ENCODE measurements at regions not wholly inside any gene's neighbourhood (a gene's known extent, or its start where the extent isn't known, plus 50 kb on each side); places are given as distances from the start of the nearest gene placed in this dataset.

DNA sequence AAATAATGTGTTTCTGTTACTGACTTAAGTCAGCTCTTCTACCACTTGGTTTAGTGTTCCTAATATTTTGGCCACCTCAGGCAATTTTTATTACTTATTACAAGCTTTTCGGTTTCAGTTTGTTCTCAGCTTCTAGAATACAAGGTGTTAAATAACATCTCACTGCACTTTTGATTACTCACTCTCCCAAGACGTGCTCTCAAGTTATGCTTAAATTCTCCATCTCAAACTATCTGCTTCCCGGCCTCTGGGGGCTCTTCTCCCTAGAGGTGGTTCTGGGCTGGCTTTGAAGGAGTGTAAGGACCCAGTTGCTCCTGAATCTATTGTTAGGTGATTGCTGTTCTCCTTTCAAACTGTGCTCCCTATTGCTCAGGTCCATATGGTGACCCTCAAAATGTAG lies 193.9 kb upstream of the DDHD1 start:
- Histone ChIP-seq H3K4me1 (no peaks in the 10 kb centered on the region), H3K27me3 (no peaks in the 10 kb centered on the region), H3K4me3 (no peak overlapping the region), H3K9me3 (no peaks in the 10 kb centered on the region), H3K36me3 (no peaks in the 10 kb centered on the region), H3K27ac (no peak overlapping the region)
- TF ChIP-seq, protein P1, sequence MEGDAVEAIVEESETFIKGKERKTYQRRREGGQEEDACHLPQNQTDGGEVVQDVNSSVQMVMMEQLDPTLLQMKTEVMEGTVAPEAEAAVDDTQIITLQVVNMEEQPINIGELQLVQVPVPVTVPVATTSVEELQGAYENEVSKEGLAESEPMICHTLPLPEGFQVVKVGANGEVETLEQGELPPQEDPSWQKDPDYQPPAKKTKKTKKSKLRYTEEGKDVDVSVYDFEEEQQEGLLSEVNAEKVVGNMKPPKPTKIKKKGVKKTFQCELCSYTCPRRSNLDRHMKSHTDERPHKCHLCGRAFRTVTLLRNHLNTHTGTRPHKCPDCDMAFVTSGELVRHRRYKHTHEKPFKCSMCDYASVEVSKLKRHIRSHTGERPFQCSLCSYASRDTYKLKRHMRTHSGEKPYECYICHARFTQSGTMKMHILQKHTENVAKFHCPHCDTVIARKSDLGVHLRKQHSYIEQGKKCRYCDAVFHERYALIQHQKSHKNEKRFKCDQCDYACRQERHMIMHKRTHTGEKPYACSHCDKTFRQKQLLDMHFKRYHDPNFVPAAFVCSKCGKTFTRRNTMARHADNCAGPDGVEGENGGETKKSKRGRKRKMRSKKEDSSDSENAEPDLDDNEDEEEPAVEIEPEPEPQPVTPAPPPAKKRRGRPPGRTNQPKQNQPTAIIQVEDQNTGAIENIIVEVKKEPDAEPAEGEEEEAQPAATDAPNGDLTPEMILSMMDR (IDR thresholded peaks at IDR 0.05): no peak
- TF ChIP-seq POLR2AphosphoS5 (IDR thresholded peaks at IDR 0.05): no peak
- TF ChIP-seq EP300 (IDR thresholded peaks at IDR 0.05): no peak
- no peak for TF ChIP-seq POLR2A (IDR thresholded peaks at IDR 0.05)
- no peak for DNase-seq
- intact Hi-C loops (cut with DNase I): no loop called here
- 76 to 82% methylated on average over 3 of the region's 3 CpGs for WGBS, 2 donors

DNA sequence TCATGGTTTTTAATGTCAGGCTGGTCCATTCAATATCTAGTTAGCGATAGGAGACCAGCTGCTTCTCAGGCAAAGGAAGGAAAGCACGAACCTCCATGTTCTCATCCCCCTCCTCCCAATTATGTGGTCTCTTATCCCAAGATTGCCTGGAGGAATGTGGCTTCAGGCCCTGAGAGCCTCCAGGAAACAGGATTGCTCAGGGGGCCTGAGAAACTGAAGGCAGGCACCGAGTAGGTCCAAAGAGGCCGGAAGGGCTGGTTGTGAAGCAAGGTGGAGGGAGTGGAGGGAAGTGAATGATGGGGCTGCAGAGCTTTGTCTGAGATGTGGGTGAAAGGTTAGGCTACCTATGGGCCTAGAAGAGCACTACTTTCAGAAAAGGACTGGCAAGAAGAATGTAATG lies 188.2 kb upstream of the DDHD1 start:
- Histone ChIP-seq H3K4me1 (no peaks in the 10 kb centered on the region), H3K36me3 (no peaks in the 10 kb centered on the region), H3K4me3 (no peak overlapping the region), H3K27me3 (no peaks in the 10 kb centered on the region), H3K27ac (no peak overlapping the region), H3K9me3 (no peaks in the 10 kb centered on the region)
- intact Hi-C loops (cut with DNase I): no loop called here
- DNase-seq: no peak
- 81 to 93% methylated on average over 4 of the region's 4 CpGs for WGBS, 2 donors
- TF ChIP-seq POLR2A (IDR thresholded peaks at IDR 0.05): no peak
- no peak for TF ChIP-seq POLR2AphosphoS5 (IDR thresholded peaks at IDR 0.05)
- TF ChIP-seq, protein P1 (IDR thresholded peaks at IDR 0.05): no peak
- TF ChIP-seq EP300 (IDR thresholded peaks at IDR 0.05): no peak

DNA sequence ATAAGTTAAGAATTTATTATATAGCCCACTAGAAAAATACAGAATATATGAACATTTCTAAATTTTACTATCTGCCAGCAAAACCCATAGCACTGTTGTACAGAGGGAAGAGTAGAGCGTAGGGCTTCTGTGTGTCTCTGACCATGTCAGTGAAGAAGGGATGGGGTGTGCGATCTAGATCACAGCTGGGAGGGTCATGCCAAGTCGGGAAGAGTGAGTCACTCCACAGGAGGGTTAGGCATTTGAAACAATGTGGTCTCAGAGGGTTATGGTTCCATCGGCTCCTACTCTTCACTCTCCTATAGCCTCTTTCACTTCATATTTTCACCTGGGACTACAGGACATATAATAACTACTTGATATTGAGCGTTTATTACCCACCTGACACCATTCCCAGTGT lies 185.1 kb upstream of the DDHD1 start:
- Histone ChIP-seq H3K27ac (no peak overlapping the region), H3K4me3 (no peak overlapping the region), H3K27me3 (no peaks in the 10 kb centered on the region), H3K4me1 (no peaks in the 10 kb centered on the region), H3K36me3 (no peaks in the 10 kb centered on the region), H3K9me3 (no peaks in the 10 kb centered on the region)
- intact Hi-C loops (cut with DNase I): no loop called here
- DNase-seq: no peak
- WGBS, 2 donors: 87 to 90% methylated on average over 5 of the region's 5 CpGs
- TF ChIP-seq POLR2A (IDR thresholded peaks at IDR 0.05) (no peak), EP300 (IDR thresholded peaks at IDR 0.05) (no peak), POLR2AphosphoS5 (IDR thresholded peaks at IDR 0.05) (no peak)
- TF ChIP-seq, protein P1 (IDR thresholded peaks at IDR 0.05): no peak

DNA sequence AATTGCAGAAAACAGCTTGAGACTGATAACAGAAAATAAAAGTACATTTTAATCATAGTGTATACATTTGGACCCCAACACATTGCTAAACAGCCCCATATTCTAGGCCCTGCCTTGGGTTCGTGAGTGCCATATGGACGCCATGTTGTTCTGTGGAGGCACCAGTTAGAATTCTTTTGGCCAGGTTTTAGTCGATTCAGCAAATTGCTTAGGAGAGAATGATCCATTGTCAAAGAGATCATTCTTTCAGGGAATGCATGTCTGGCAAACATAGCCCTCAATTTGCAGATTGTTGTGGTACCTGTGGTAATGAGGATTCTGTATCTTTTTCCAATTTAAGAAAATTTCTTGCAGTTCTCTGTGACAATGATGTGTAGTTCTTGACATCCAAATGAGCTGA lies 183.6 kb upstream of the DDHD1 start:
- TF ChIP-seq POLR2AphosphoS5 (IDR thresholded peaks at IDR 0.05) (no peak), POLR2A (IDR thresholded peaks at IDR 0.05) (no peak), EP300 (IDR thresholded peaks at IDR 0.05) (no peak)
- TF ChIP-seq, protein P1 (IDR thresholded peaks at IDR 0.05): no peak
- H3K36me3 ChIP-seq: no peaks in the 10 kb centered on the region
- H3K27me3 ChIP-seq: no peaks in the 10 kb centered on the region
- no peaks in the 10 kb centered on the region for H3K4me1 ChIP-seq
- no peak overlapping the region for H3K4me3 ChIP-seq
- intact Hi-C loops (cut with DNase I): no loop called here
- no peaks in the 10 kb centered on the region for H3K9me3 ChIP-seq
- 92 to 93% methylated on average over 3 of the region's 3 CpGs for WGBS, 2 donors
- DNase-seq: no peak
- no peak overlapping the region for H3K27ac ChIP-seq

DNA sequence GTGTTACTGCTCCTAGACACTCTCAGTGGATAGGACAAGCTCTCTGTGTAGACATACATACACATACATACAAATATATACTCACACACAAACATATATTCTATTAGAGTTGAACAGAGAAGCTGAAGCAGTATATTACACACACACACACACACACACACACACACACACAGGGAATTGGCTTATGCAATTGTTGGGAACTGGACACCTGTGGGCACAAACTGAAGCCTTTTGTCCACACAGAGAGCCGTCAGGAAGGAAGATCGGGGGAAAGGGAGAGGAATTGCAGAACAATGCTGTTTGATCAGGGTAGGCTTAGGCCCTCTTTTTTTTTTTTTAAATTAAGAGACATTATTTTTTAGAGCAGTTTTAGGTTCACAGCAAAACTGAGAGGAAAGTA lies 180.7 kb upstream of the DDHD1 start:
- H3K27me3 ChIP-seq: no peaks in the 10 kb centered on the region
- intact Hi-C loops (cut with DNase I): no loop called here
- TF ChIP-seq POLR2AphosphoS5 (IDR thresholded peaks at IDR 0.05) (no peak), EP300 (IDR thresholded peaks at IDR 0.05) (no peak), POLR2A (IDR thresholded peaks at IDR 0.05) (no peak)
- TF ChIP-seq, protein P1 (IDR thresholded peaks at IDR 0.05): no peak
- no peak overlapping the region for H3K27ac ChIP-seq
- WGBS, 2 donors: 94 to 98% methylated on average over 2 of the region's 2 CpGs
- no peak overlapping the region for H3K4me3 ChIP-seq
- H3K4me1 ChIP-seq: no peaks in the 10 kb centered on the region
- no peaks in the 10 kb centered on the region for H3K36me3 ChIP-seq
- no peaks in the 10 kb centered on the region for H3K9me3 ChIP-seq
- no peak for DNase-seq
